Left lung (tissue), 4 donors: ENCODE measurements at regions not wholly inside any gene's neighbourhood (a gene's known extent, or its start where the extent isn't known, plus 50 kb on each side); places are given as distances from the start of the nearest gene placed in this dataset.
"Not testable (repeated sequence)": the region's sequence is repeated elsewhere in the genome, so short reads cannot be mapped to it uniquely, and the experiment has no call there.

Experiments
- ATAC-seq: fragments of 200-7000 bp; cut with Tn5 transposase; one replicate; pipeline ENCODE4 v1.9.1; 2020; ENCODE audit warnings: moderate library complexity
- DNase-seq, 4 donors: peaks; one replicate each; pipeline ENCODE4 v3.0.0-alpha.2; 2013 to 2020
- H3K27ac ChIP-seq, 2 donors: fragments of 200-600 bp; sonication (generic) in 1 of 2; one replicate each; pipeline versions ENCODE4 v1.5.0 to v1.8.0; 2020 to 2021
- H3K27me3 ChIP-seq, 2 donors: fragments of 200-600 bp; sonication (generic) in 1 of 2; one replicate each; pipeline versions ENCODE4 v1.5.0 to v1.8.0; 2020 to 2021
- H3K36me3 ChIP-seq, 2 donors: fragments of 200-600 bp; sonication (generic) in 1 of 2; one replicate each; pipeline versions ENCODE4 v1.5.0 to v1.8.0; 2020 to 2021
- H3K4me1 ChIP-seq, 2 donors: fragments of 200-600 bp; one replicate each; pipeline ENCODE4 v1.8.0; 2021
- H3K4me3 ChIP-seq, 2 donors: fragments of 200-600 bp; sonication (generic) in 1 of 2; one replicate each; pipeline versions ENCODE4 v1.5.0 to v1.8.0; 2020 to 2021; ENCODE audit warnings: mild to moderate bottlenecking in 1 of 2
- H3K9me3 ChIP-seq, 2 donors: fragments of 200-600 bp; sonication (generic) in 1 of 2; one replicate each; pipeline versions ENCODE4 v1.5.0 to v1.8.0; 2020 to 2021
- intact Hi-C, 2 donors: fragments of 100-400 bp; cut with DNase I; formaldehyde crosslinking; loops; one replicate each; pipeline versions ENCODE4 v1.11.2 to v1.14.2; 2022
- TF ChIP-seq, protein P1 (sequence below), 2 donors: fragments of 200-600 bp; sonication (generic) in 1 of 2; IDR thresholded peaks; one replicate each; pipeline versions ENCODE4 v1.5.0 to v1.8.0; 2021; ENCODE audit warnings: antibody characterized with exemption in 2 of 2
- donor health status: DM: no; HTN: yes; CAD: no.
- donor health status: DM: no; HTN: no; CAD: no.

DNA sequence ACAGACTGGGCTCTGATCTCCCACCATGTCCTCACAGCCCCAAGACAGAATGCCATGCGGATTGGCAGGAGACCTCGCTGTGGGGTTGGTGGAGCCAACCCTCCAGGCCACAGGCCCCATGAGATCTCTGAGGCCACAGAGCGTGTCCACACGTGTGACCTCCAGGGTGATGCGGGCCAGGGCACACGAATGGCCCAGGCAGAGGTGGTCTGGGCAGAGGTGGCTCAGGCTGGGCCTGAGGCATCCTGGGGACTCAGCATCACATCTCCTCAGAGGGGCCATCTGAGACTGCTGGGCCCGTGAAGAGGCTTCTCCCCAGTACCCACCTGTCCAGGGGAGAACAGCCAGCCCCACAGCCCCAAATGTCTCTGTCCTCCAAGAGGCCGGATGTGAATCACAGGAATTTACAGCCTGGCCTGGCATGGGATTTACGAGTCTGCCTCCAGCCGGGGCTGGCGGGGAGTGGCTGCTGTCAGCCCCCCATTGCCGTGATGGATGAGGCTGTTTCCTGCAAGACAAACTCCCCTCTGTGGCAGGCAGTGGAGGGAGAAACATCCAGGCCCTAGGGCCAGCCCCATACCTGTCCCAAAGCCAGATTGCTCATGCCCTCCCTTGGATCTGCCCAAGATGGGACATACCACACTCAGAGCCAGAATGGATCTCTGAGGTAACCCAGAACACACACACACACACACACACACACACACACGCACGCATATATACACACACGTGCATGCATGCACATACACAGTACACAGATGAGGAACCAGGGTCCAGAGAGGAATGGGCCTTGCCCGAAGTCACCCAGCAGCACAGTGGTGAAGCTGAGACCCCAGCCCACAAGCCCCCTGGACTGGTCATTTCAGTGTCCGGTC is 208.3 kb downstream of the TBC1D2B start:
- Histone ChIP-seq H3K9me3 (no peaks in the 10 kb centered on the region), H3K4me1 (no peaks in the 10 kb centered on the region), H3K4me3 (no peak overlapping the region), H3K36me3 (no peaks in the 10 kb centered on the region), H3K27me3 (peaks cover 0 to 4% of the 10 kb centered on the region in 2 donors), H3K27ac (no peak overlapping the region)
- ATAC-seq: no peak
- TF ChIP-seq, protein P1, sequence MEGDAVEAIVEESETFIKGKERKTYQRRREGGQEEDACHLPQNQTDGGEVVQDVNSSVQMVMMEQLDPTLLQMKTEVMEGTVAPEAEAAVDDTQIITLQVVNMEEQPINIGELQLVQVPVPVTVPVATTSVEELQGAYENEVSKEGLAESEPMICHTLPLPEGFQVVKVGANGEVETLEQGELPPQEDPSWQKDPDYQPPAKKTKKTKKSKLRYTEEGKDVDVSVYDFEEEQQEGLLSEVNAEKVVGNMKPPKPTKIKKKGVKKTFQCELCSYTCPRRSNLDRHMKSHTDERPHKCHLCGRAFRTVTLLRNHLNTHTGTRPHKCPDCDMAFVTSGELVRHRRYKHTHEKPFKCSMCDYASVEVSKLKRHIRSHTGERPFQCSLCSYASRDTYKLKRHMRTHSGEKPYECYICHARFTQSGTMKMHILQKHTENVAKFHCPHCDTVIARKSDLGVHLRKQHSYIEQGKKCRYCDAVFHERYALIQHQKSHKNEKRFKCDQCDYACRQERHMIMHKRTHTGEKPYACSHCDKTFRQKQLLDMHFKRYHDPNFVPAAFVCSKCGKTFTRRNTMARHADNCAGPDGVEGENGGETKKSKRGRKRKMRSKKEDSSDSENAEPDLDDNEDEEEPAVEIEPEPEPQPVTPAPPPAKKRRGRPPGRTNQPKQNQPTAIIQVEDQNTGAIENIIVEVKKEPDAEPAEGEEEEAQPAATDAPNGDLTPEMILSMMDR (IDR thresholded peaks at IDR 0.05): no peak
- peak in 2 of 4 donors; percentile 19 to 49 for DNase-seq
- intact Hi-C loops: no loop called here

DNA sequence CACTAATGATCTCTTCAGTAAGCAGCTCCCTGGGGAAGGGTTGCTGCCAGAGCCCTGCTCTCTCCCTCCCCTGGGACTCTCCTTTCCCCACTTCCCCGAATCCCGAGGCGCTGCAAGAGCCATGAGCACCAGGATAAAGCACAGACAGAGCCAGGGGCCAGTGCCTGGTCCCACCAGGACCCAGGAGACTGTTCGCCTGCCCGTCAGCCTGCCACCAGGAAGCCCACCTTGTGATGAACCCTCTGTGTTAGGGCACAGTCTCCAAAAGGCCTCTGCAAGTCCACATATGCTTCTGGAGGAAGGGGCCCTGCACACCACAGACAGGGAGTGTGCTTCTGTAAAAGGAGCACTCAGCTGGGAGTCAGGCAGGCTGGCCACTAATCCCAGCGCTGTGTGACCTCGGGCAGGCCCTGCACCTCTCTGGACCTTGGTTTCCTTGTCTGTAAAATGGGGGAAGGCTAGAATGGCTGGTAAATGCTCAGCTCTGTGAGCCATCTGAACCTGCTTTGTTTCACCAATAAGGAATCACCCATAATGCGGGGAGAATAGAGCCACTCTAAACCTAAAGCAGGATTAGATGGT is 209.4 kb downstream of the TBC1D2B start:
- ATAC-seq, H3K4me1 ChIP-seq, H3K27ac ChIP-seq, H3K27me3 ChIP-seq, H3K9me3 ChIP-seq, H3K4me3 ChIP-seq, intact Hi-C loops, H3K36me3 ChIP-seq: not testable (repeated sequence)
- DNase-seq: peak in 2 of 4 donors; percentile 26 to 54

DNA sequence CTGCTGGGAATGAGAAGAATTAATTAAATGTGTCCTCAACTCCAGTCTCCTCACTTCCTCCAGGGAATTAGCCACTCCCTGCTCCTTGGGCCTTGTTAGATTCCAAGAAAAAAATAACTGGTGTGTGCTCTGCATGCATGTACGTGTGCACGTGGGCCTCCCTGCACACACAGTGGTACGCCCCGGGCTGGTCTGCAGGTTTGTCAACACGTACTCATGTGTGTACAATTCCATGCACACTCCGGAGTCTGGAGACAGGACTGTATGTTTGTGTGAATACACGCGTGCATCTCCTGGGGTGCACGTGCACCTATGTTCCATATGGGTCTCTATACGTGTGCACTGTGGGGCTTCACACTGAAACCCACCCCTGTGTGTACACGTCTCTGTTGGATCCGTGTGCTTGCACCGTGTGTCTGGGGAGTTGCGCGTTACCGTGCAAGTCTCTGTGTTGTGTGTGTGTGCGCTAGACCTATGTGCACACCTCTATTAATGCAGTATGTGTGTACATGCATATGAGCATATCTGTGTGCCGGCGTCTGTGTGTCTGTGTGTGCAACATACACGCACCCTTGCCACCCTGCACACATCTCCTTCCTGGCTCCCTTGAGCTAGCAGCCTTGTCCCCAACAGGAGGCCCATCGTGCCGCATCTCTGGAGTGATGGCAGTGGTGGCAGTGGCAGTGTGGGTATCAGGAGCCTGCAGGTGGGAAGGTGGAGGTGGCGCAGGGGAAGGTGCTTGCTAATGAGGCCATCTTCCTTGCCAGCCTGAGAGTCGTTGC is 210.1 kb downstream of the TBC1D2B start:
- ATAC-seq (no peak), DNase-seq (peak in 2 of 4 donors; percentile 22 to 50)
- intact Hi-C loops: no loop called here

DNA sequence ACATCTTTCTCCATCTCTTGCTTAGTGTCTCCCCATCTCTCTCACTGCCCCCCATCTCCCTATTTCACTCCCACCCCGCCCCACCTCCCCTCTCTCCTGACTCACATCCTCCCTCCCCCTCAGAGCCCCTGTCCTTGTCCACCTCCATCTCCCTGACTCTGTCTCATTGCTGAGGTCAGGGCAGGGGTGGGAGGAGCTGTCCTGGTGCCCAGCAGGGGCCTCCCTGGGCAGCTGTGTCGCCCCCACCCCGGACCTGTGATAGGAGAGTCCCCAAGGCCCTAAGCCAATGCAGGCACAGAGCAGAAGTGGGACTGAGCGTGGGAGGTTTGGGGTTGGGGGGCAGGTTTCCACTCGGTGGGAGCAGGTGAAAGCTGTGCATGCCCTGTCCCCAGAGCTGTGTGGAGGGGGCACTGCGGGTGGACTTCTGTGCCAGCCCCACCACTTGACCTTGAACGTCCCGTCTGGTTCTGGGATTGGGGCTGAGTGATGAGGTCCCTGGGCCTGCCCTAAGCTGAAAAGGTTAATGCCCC is 210.8 kb downstream of the TBC1D2B start:
- intact Hi-C loops: no loop called here
- TF ChIP-seq, protein P1 (IDR thresholded peaks at IDR 0.05): no peak

More for the DNA sequence above, 210.1 kb downstream of the TBC1D2B start:
- TF ChIP-seq, protein P1 (IDR thresholded peaks at IDR 0.05): no peak
- Histone ChIP-seq H3K9me3 (no peaks in the 10 kb centered on the region), H3K4me3 (no peak overlapping the region), H3K36me3 (no peaks in the 10 kb centered on the region), H3K27me3 (peaks cover 0 to 9% of the 10 kb centered on the region in 2 donors), H3K27ac (no peak overlapping the region), H3K4me1 (no peaks in the 10 kb centered on the region)

DNA sequence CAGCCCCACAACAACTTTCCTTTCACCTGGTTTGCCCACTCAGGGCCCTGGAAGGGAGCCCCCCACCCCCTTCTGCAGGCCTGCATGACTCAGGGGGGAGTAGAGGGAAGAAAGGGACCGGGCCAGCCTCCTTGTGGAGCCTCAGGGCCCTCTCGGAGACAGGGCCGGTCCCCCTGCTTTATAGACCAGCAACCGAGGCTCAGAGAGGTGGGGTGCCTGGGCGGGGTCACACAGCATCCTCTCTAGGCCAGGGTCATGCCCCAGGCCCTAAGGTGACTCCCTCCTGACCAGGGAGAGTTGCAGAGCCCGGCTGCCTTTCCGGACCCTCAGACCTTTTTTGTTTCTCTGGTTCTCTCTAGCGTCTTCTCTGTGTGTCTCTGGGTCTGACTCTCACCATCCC is 211.3 kb downstream of the TBC1D2B start:
- Histone ChIP-seq H3K4me1 (no peaks in the 10 kb centered on the region), H3K36me3 (no peaks in the 10 kb centered on the region), H3K27me3 (peaks cover 0 to 11% of the 10 kb centered on the region in 2 donors), H3K27ac (no peak overlapping the region), H3K9me3 (no peaks in the 10 kb centered on the region), H3K4me3 (no peak overlapping the region)
- ATAC-seq: no peak
- TF ChIP-seq, protein P1 (IDR thresholded peaks at IDR 0.05): no peak
- intact Hi-C loops: no loop called here
- peak in 1 of 4 donors; percentile 24 for DNase-seq

More for the DNA sequence above, 210.8 kb downstream of the TBC1D2B start:
- peak in 1 of 4 donors; percentile 8 for DNase-seq
- no peaks in the 10 kb centered on the region for H3K9me3 ChIP-seq
- ATAC-seq: no peak
- H3K4me1 ChIP-seq: no peaks in the 10 kb centered on the region
- H3K36me3 ChIP-seq: no peaks in the 10 kb centered on the region
- no peak overlapping the region for H3K27ac ChIP-seq
- no peak overlapping the region for H3K4me3 ChIP-seq
- H3K27me3 ChIP-seq: peaks cover 0 to 11% of the 10 kb centered on the region in 2 donors
